ENCODE measurements at regions not wholly inside any gene's neighbourhood (a gene's known extent, or its start where the extent isn't known, plus 50 kb on each side); places are given as distances from the start of the nearest gene placed in this dataset.

- TF ChIP-seq CTCF (IDR thresholded peaks at IDR 0.05; ENCODE audit: low read depth, low read length) (no peak), POLR2A (IDR thresholded peaks at IDR 0.05; ENCODE audit: extremely low read depth, insufficient read length) (no peak), MYC (IDR thresholded peaks at IDR 0.05; ENCODE audit: low read depth, low read length) (no peak)
These were observed 431.8 kb downstream of the PREX1 start for GRCh38 chr20:48395816-48396546.
